Heart right ventricle (tissue), 16 donors: ENCODE measurements at regions not wholly inside any gene's neighbourhood (a gene's known extent, or its start where the extent isn't known, plus 50 kb on each side); places are given as distances from the start of the nearest gene placed in this dataset.
A peak's percentile ranks its signal among the peaks of the same experiment; 100 is the strongest.

ENCODE experiments used
- ATAC-seq, 8 donors: fragments of 200-7000 bp; cut with Tn5 transposase; one replicate each; pipeline ENCODE4 v1.9.1; 2020; ENCODE audit warnings: mild to moderate bottlenecking in 8 of 8, moderate library complexity in 8 of 8, moderate number of reproducible peaks in 1 of 8
- DNase-seq, 2 donors: peaks; one replicate each; pipeline ENCODE4 v3.0.0-alpha.2; 2020
- H3K27ac ChIP-seq, 10 donors: fragments of 200-600 bp; sonication (generic) in 2 of 10; one replicate each; pipeline versions ENCODE4 v1.5.0 to v1.8.0; 2020 to 2022; ENCODE audit warnings: mild to moderate bottlenecking in 3 of 10
- H3K27me3 ChIP-seq, 7 donors: fragments of 200-600 bp; one replicate each; pipeline ENCODE4 v1.8.0; 2021 to 2022; ENCODE audit warnings: mild to moderate bottlenecking in 2 of 7
- H3K36me3 ChIP-seq, 9 donors: fragments of 200-600 bp; sonication (generic) in 1 of 9; one replicate each; pipeline versions ENCODE4 v1.5.0 to v1.8.0; 2020 to 2022; ENCODE audit warnings: mild to moderate bottlenecking in 2 of 9
- H3K4me1 ChIP-seq, 9 donors: fragments of 200-600 bp; sonication (generic) in 1 of 9; one replicate each; pipeline versions ENCODE4 v1.5.0 to v1.8.0; 2020 to 2022; ENCODE audit warnings: mild to moderate bottlenecking in 4 of 9
- H3K4me3 ChIP-seq, 10 donors: fragments of 200-600 bp; sonication (generic) in 2 of 10; one replicate each; pipeline versions ENCODE4 v1.5.0 to v1.8.0; 2020 to 2022; ENCODE audit warnings: mild to moderate bottlenecking in 7 of 10, moderate library complexity in 2 of 10
- H3K9me3 ChIP-seq, 11 donors: fragments of 200-600 bp in 10 of 11; sonication (generic) in 2 of 11; one replicate each; pipeline versions ENCODE4 v1.5.0 to v1.8.0; 2013 to 2022; ENCODE audit warnings: mild to moderate bottlenecking in 2 of 11, control low read depth in 1 of 11, moderate library complexity in 1 of 11
- WGBS, 2 donors: extraction: QIAGEN DNeasy Blood & Tissue Kit; methylation state at CpG; one replicate each; pipeline ENCODE4 v1.1.7; 2013; ENCODE audit warnings: inconsistent platforms in 1 of 2; 5-methylcytosine and 5-hydroxymethylcytosine counted together
- intact Hi-C, 10 donors: fragments of 100-400 bp; cut with DNase I; formaldehyde crosslinking; loops; one replicate each; pipeline versions ENCODE4 v1.11.1 to v1.14.2; 2022
- TF ChIP-seq, protein P1 (sequence below), 9 donors: fragments of 200-600 bp; sonication (generic) in 2 of 9; IDR thresholded peaks; one replicate each; pipeline versions ENCODE4 v1.5.0 to v1.8.0; 2021 to 2022; ENCODE audit warnings: antibody characterized with exemption in 9 of 9, mild to moderate bottlenecking in 5 of 9, moderate library complexity in 1 of 9
- donor health status: Arrhythmogenic right ventricular cardiomyopathy.
- donor health status: ischemic (EF 13 %, LVEDD 7.1; RV severe dilation, severe dysfunction).
- donor health status: healthy with polysubstance abuse.
- donor health status: DM: no; HTN: yes; CAD: no.
- donor health status: DM: no; HTN: no; CAD: no.
- donor health status: ischemic (EF 25% LVEDD 6.9; RV normal size, moderate dysfunction).
- donor health status: ischemic (EF 25% LVEDD 5.7; RV mildly dilated, moderate dysfunction).
- donor health status: healthy.
- donor health status: DM: yes; HTN: yes; CAD: no.
- donor health status: Ischemic cardiomyopathy.
- donor health status: ischemic (EF 35%, LVEDD 5.7; RV mildly dilated, moderate dysfunction).
- donor health status: nonischemic (EF 11% LVEDD 7.7; RV severe dilation, severe dysfunction).
- donor health status: DM: yes; HTN: yes; CAD: no.
- donor health status: PGD.
- donor health status: ischemic (EF 29% LVEDD 5.4; RV normal size, mild dysfunction).
- donor health status: nonischemic (EF 23%, LVEDD 6.1; RV moderate dilation, normal function).

DNA sequence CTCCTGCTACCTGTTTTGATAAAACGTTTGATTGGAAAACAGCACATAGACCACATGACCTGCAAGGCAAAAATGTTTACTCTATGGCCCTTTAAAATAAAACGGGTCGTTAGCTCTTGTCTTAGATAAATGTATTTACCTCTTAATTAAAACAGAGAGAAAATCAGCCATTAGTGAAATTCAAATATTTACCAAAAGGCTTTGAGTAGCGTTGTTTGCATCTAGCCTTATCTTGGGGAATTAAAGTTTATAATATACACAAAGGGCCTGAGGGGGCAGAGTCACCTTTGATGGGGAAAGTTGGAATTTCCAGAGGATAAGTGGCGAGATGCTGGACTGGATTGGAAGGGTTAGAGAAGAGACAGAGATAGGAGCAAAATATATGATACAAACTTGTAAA is 111.3 kb downstream of the FBXO4 start:
- no peak for DNase-seq
- peaks cover 0 to 3% (median 0%) of the 10 kb centered on the region in 7 donors for H3K27me3 ChIP-seq
- no peak for ATAC-seq

GRCh38 chr5:42037379-42037932 is 112.4 kb downstream of the FBXO4 start:
- H3K27me3 ChIP-seq, result peaks cover 0 to 5% (median 0%) of the 10 kb centered on the region in 7 donors
- H3K36me3 ChIP-seq, result no peaks in the 10 kb centered on the region
- no peak for DNase-seq
- no peak overlapping the region for H3K4me3 ChIP-seq
- no peaks in the 10 kb centered on the region for H3K4me1 ChIP-seq
- 70 to 74% methylated on average over 3 of the region's 3 CpGs for WGBS, 2 donors
- intact Hi-C loops, result no loop called here
- TF ChIP-seq, protein P1, sequence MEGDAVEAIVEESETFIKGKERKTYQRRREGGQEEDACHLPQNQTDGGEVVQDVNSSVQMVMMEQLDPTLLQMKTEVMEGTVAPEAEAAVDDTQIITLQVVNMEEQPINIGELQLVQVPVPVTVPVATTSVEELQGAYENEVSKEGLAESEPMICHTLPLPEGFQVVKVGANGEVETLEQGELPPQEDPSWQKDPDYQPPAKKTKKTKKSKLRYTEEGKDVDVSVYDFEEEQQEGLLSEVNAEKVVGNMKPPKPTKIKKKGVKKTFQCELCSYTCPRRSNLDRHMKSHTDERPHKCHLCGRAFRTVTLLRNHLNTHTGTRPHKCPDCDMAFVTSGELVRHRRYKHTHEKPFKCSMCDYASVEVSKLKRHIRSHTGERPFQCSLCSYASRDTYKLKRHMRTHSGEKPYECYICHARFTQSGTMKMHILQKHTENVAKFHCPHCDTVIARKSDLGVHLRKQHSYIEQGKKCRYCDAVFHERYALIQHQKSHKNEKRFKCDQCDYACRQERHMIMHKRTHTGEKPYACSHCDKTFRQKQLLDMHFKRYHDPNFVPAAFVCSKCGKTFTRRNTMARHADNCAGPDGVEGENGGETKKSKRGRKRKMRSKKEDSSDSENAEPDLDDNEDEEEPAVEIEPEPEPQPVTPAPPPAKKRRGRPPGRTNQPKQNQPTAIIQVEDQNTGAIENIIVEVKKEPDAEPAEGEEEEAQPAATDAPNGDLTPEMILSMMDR (IDR thresholded peaks at IDR 0.05), result no peak
- no peak for ATAC-seq
- H3K27ac ChIP-seq, result no peak overlapping the region
- H3K9me3 ChIP-seq, result no peaks in the 10 kb centered on the region

More for the DNA sequence above, 111.3 kb downstream of the FBXO4 start:
- Histone ChIP-seq H3K4me1 (no peaks in the 10 kb centered on the region), H3K36me3 (no peaks in the 10 kb centered on the region), H3K9me3 (no peaks in the 10 kb centered on the region), H3K27ac (no peak overlapping the region), H3K4me3 (no peak overlapping the region)
- 57 to 71% methylated on average over 5 of the region's 5 CpGs for WGBS, 2 donors
- TF ChIP-seq, protein P1 (IDR thresholded peaks at IDR 0.05), result no peak
- intact Hi-C loops, result no loop called here

DNA sequence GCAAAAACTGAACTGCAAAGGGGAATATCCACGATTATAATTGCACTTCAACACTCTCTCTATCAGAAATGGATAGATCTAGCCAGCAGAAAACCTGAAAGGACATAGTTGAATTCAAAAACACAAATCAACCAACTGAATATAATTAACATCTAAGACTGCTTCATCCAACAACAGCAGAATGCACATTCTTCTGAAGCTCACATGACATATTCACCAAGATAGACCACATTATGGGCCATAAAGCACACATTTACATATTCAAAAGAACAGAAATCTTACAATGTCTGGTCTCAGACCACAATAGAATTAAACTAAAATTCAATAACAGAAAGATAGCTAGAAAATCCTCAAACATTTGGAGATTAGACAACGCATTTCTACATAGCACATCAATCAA is 118.3 kb downstream of the FBXO4 start:
- intact Hi-C loops, result no loop called here
- Histone ChIP-seq H3K27me3 (peaks cover 0 to 6% (median 0%) of the 10 kb centered on the region in 7 donors), H3K9me3 (peaks cover 0 to 4% (median 0%) of the 10 kb centered on the region in 11 donors), H3K4me1 (no peaks in the 10 kb centered on the region), H3K27ac (no peak overlapping the region), H3K36me3 (no peaks in the 10 kb centered on the region), H3K4me3 (no peak overlapping the region)
- DNase-seq, result no peak
- WGBS, 2 donors, result 77 to 91% methylated on average over 2 of the region's 2 CpGs
- TF ChIP-seq, protein P1 (IDR thresholded peaks at IDR 0.05), result no peak
- ATAC-seq, result no peak

GRCh38 chr5:42057254-42057690 is 132.2 kb downstream of the FBXO4 start:
- intact Hi-C loops, result loop anchor here in 9 of 10 donors (2.0 to 10.0 kb wide), 3 partner anchors 200 to 202 kb away; no protein-coding TSS in a partner anchor
- no peaks in the 10 kb centered on the region for H3K36me3 ChIP-seq
- no peaks in the 10 kb centered on the region for H3K4me1 ChIP-seq
- no peak overlapping the region for H3K4me3 ChIP-seq
- ATAC-seq, result peak in 2 of 8 donors; percentile 27 to 47
- DNase-seq, result peak; percentile 8 to 18
- H3K9me3 ChIP-seq, result no peaks in the 10 kb centered on the region
- H3K27ac ChIP-seq, result no peak overlapping the region
- H3K27me3 ChIP-seq, result no peaks in the 10 kb centered on the region
- 17 to 20% methylated on average over 5 of the region's 5 CpGs for WGBS, 2 donors
- TF ChIP-seq, protein P1 (IDR thresholded peaks at IDR 0.05), result peak; percentile 36 to 72 (median 63)
